ENCODE measurements at regions not wholly inside any gene's neighbourhood (a gene's known extent, or its start where the extent isn't known, plus 50 kb on each side); places are given as distances from the start of the nearest gene placed in this dataset.

- FAIRE-seq = no peak
- no peak for DNase-seq (ENCODE audit: low spot score in 2 of 2)
These were observed 193.4 kb upstream of the NWD2 start for GRCh38 chr4:37051111-37051510.

- FAIRE-seq (no peak), DNase-seq (ENCODE audit: low spot score in 2 of 2) (no peak)
These were observed 192.7 kb upstream of the NWD2 start for GRCh38 chr4:37051866-37052265.

- DNase-seq (ENCODE audit: low spot score in 2 of 2) (no peak), FAIRE-seq (no peak)
These were observed 189.9 kb upstream of the NWD2 start for GRCh38 chr4:37054531-37055077.

- no peak for FAIRE-seq
- DNase-seq (ENCODE audit: low spot score in 2 of 2) = no peak
These were observed 185.7 kb upstream of the NWD2 start for GRCh38 chr4:37058826-37059225.

- no peak for FAIRE-seq
- DNase-seq (ENCODE audit: low spot score in 2 of 2) = no peak
These were observed 178.4 kb upstream of the NWD2 start for GRCh38 chr4:37066159-37066558.

GRCh38 chr4:37068580-37068979, 176.0 kb upstream of the NWD2 start:
- no peak for FAIRE-seq

GRCh38 chr4:37070041-37070440, 174.5 kb upstream of the NWD2 start:
- FAIRE-seq = no peak

More at GRCh38 chr4:37068580-37068979, 176.0 kb upstream of the NWD2 start:
- DNase-seq (ENCODE audit: low spot score in 2 of 2) = no peak

GRCh38 chr4:37071576-37071975, 173.0 kb upstream of the NWD2 start:
- no peak for FAIRE-seq

More at GRCh38 chr4:37070041-37070440, 174.5 kb upstream of the NWD2 start:
- no peak for DNase-seq (ENCODE audit: low spot score in 2 of 2)

GRCh38 chr4:37073226-37073840, 171.2 kb upstream of the NWD2 start:
- FAIRE-seq = no peak
- DNase-seq (ENCODE audit: low spot score in 2 of 2) = no peak

More at GRCh38 chr4:37071576-37071975, 173.0 kb upstream of the NWD2 start:
- no peak for DNase-seq (ENCODE audit: low spot score in 2 of 2)

GRCh38 chr4:37082912-37083311, 161.6 kb upstream of the NWD2 start:
- DNase-seq (ENCODE audit: low spot score in 2 of 2) (no peak), FAIRE-seq (no peak)

- FAIRE-seq (no peak), DNase-seq (ENCODE audit: low spot score in 2 of 2) (no peak)
These were observed 148.6 kb upstream of the NWD2 start for GRCh38 chr4:37095925-37096324.

- DNase-seq (ENCODE audit: low spot score in 2 of 2) (peak in 1 of 2 donors; percentile 1), FAIRE-seq (no peak)
These were observed 143.4 kb upstream of the NWD2 start for GRCh38 chr4:37101182-37101581.

GRCh38 chr4:37101686-37102085, 142.9 kb upstream of the NWD2 start:
- no peak for FAIRE-seq
- no peak for DNase-seq (ENCODE audit: low spot score in 2 of 2)

GRCh38 chr4:37109756-37110155, 134.8 kb upstream of the NWD2 start:
- FAIRE-seq = no peak

GRCh38 chr4:37124800-37125199, 119.7 kb upstream of the NWD2 start:
- DNase-seq (ENCODE audit: low spot score in 2 of 2) (no peak), FAIRE-seq (no peak)

More at GRCh38 chr4:37109756-37110155, 134.8 kb upstream of the NWD2 start:
- DNase-seq (ENCODE audit: low spot score in 2 of 2) = no peak

GRCh38 chr4:37126051-37126450, 118.5 kb upstream of the NWD2 start:
- no peak for FAIRE-seq
- no peak for DNase-seq (ENCODE audit: low spot score in 2 of 2)

GRCh38 chr4:37130465-37130864, 114.1 kb upstream of the NWD2 start:
- FAIRE-seq (no peak), DNase-seq (ENCODE audit: low spot score in 2 of 2) (no peak)

GRCh38 chr4:37132351-37132974, 112.1 kb upstream of the NWD2 start:
- FAIRE-seq = no peak
- no peak for DNase-seq (ENCODE audit: low spot score in 2 of 2)

- FAIRE-seq = no peak
- peak in 1 of 2 donors; percentile 19 for DNase-seq (ENCODE audit: low spot score in 2 of 2)
These were observed 111.6 kb upstream of the NWD2 start for GRCh38 chr4:37132975-37133360.

GRCh38 chr4:37138019-37138653, 106.4 kb upstream of the NWD2 start:
- FAIRE-seq (no peak), DNase-seq (ENCODE audit: low spot score in 2 of 2) (no peak)

- DNase-seq (ENCODE audit: low spot score in 2 of 2) = no peak
- FAIRE-seq = no peak
These were observed 105.8 kb upstream of the NWD2 start for GRCh38 chr4:37138789-37139188.

GRCh38 chr4:37139987-37140386, 104.6 kb upstream of the NWD2 start:
- no peak for FAIRE-seq

More at GRCh38 chr4:37139987-37140386, 104.6 kb upstream of the NWD2 start:
- DNase-seq (ENCODE audit: low spot score in 2 of 2) = no peak

All from frontal cortex (tissue), 3 donors.